ENCODE measurements at regions not wholly inside any gene's neighbourhood (a gene's known extent, or its start where the extent isn't known, plus 50 kb on each side); places are given as distances from the start of the nearest gene placed in this dataset.

DNA sequence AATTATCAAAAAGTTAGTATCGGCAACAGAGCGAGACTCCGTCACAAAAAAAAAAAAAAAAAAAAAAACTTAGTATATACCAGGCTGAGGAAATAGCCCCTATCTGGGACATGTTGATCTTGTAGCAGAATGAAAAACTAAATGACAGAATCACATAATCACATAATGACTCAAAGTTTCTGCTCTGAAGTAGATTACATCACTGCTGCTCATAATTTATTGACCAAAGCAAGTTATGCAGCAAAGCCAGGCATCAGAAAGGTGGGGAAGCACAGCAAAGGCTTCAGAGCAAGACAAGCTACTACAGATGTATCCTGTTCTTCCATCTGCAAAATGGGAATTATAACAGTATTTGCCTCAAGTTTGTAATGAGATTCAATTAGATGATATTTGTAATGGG is 68.1 kb downstream of the BOD1L2 start:
- H3K9me3 ChIP-seq = no peaks in the 10 kb centered on the region
- H3K4me1 ChIP-seq (ENCODE audit: low read depth) = peaks cover 8% of the 10 kb centered on the region
- no peak overlapping the region for H3K4me3 ChIP-seq
- DNase-seq (no peak), ATAC-seq (no peak)
- TF ChIP-seq CTCF (IDR thresholded peaks at IDR 0.05) = no peak
- H3K36me3 ChIP-seq (ENCODE audit: low read depth) = no peaks in the 10 kb centered on the region
- intact Hi-C loops (cut with DNase I, micrococcal nuclease) = no loop called here

DNA sequence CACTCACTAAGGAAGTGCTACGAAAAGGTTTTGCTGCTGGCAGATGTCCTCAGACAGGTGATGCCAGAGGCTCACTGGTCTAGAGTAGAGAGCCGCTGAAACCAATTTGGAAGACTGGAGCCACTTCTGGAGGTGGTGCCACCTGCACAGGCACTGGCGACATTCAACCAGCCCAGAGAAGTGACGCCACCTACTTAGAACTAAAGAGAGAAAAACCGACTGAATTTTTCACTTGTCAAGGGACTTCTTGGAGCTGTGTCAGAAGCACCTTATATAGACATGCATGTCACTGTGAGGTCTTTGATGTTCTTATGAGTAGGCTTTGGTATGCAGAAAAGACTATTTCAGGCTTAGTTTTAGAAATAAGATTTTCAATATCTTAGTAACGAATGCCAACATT is 71.4 kb downstream of the BOD1L2 start:
- no peak for ATAC-seq

GRCh38 chr18:57219964-57220363 is 73.1 kb downstream of the BOD1L2 start:
- Histone ChIP-seq H3K4me1 (ENCODE audit: low read depth) (no peaks in the 10 kb centered on the region), H3K4me3 (no peak overlapping the region), H3K36me3 (ENCODE audit: low read depth) (no peaks in the 10 kb centered on the region), H3K9me3 (no peaks in the 10 kb centered on the region)
- DNase-seq = no peak
- ATAC-seq = no peak
- intact Hi-C loops (cut with DNase I, micrococcal nuclease) = no loop called here
- TF ChIP-seq CTCF (IDR thresholded peaks at IDR 0.05) = no peak

More for the DNA sequence above, 71.4 kb downstream of the BOD1L2 start:
- Histone ChIP-seq H3K4me3 (no peak overlapping the region), H3K9me3 (no peaks in the 10 kb centered on the region), H3K4me1 (ENCODE audit: low read depth) (no peaks in the 10 kb centered on the region), H3K36me3 (ENCODE audit: low read depth) (no peaks in the 10 kb centered on the region)
- no peak for TF ChIP-seq CTCF (IDR thresholded peaks at IDR 0.05)
- intact Hi-C loops (cut with DNase I, micrococcal nuclease) = no loop called here
- no peak for DNase-seq

DNA sequence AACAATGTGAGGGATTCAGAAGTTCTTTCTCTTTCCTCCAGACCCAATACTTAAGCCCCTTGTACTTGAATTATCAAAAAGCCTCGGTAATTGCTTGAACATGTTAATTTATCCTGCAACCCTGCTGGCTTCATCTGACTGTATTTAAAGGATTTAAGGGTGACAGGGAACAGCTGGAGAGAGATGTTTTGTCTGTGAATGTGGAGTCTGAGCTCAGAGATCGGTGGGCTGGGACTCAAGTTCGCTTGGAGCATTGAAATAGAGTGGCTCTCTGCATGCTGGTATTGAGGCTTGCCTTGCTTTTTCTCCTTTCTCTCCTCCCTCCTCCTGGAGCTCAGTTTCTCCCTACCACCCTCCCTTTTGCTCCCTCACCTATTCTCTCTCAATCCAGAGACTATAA is 73.6 kb downstream of the BOD1L2 start:
- H3K9me3 ChIP-seq = no peaks in the 10 kb centered on the region
- no peak for ATAC-seq
- no peak for DNase-seq
- no peaks in the 10 kb centered on the region for H3K4me1 ChIP-seq (ENCODE audit: low read depth)
- no peak for TF ChIP-seq CTCF (IDR thresholded peaks at IDR 0.05)
- intact Hi-C loops (cut with DNase I, micrococcal nuclease) = no loop called here
- no peaks in the 10 kb centered on the region for H3K36me3 ChIP-seq (ENCODE audit: low read depth)
- H3K4me3 ChIP-seq = no peak overlapping the region

DNA sequence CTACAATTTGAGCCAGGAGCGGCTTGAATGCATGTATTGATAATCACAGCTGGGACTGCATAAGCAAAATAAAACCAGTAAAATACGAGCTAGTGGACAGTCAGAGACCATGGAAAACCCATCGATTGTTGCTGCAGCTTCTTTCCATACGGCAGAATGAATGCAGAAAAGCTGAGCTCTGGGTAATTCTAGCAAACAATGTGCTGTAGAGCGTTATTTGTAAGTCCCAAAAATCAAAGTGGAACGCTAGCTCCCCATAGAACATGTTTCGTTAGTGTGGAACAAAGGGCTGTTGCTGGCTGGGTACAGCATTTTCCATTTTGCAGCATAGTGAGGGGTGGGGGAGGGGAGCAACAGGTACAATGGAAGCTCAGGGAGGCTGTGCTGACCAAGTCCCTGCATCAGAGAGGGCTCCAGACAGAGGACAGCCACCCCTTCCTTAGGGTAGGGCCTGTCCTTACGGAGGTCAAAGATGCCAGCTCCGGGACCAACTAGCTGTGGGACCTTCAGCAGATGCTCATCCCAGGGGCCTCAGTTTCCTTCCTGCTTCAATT is 74.1 kb downstream of the BOD1L2 start:
- no peak overlapping the region for H3K4me3 ChIP-seq
- intact Hi-C loops (cut with DNase I, micrococcal nuclease) = no loop called here
- no peak for ATAC-seq
- no peaks in the 10 kb centered on the region for H3K36me3 ChIP-seq (ENCODE audit: low read depth)
- H3K9me3 ChIP-seq = no peaks in the 10 kb centered on the region
- H3K4me1 ChIP-seq (ENCODE audit: low read depth) = no peaks in the 10 kb centered on the region
- no peak for DNase-seq
- no peak for TF ChIP-seq CTCF (IDR thresholded peaks at IDR 0.05)
